ENCODE measurements at regions not wholly inside any gene's neighbourhood (a gene's known extent, or its start where the extent isn't known, plus 50 kb on each side); places are given as distances from the start of the nearest gene placed in this dataset.
"Not testable (repeated sequence)": the region's sequence is repeated elsewhere in the genome, so short reads cannot be mapped to it uniquely, and the experiment has no call there.

DNA sequence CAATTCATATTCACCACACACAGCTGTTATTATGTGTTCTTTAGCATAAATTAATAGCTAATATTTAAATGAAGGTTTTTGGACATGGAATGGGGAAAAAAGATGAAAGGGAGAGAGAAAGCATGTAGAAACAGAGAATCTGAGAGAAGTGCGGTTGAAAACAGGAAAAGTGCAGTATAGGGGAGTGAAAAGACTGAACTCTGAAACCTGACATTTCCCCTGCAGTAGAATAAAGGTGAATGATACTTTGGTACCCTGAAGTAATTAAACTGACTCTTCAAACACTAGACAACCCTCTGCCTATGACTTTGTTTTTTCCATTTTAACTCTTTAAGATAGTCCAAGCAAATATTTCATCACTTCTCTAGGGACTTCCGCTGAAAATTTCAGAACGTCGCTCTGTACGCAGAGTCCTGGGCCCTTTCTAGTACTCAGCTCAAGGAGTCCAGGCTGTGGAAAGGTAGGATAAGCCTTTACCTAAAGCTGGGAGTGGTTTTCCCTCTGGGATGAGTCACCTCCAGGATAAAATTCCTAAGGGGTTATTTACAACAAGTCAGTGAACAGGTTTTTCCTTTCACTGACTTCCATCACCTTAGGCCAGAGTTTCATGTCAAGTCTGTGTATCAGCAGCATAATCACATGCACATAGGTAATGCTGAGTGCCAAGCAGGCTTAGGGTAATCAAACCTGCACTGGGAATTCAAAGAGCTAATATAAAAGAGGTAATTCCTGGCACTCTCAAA is 614.5 kb downstream of the PKHD1 start:
- DNase-seq, result no peak

GRCh38 chr6:51474022-51474975 is 613.1 kb downstream of the PKHD1 start:
- DNase-seq, result peak in 1 of 2 donors; percentile 25

DNA sequence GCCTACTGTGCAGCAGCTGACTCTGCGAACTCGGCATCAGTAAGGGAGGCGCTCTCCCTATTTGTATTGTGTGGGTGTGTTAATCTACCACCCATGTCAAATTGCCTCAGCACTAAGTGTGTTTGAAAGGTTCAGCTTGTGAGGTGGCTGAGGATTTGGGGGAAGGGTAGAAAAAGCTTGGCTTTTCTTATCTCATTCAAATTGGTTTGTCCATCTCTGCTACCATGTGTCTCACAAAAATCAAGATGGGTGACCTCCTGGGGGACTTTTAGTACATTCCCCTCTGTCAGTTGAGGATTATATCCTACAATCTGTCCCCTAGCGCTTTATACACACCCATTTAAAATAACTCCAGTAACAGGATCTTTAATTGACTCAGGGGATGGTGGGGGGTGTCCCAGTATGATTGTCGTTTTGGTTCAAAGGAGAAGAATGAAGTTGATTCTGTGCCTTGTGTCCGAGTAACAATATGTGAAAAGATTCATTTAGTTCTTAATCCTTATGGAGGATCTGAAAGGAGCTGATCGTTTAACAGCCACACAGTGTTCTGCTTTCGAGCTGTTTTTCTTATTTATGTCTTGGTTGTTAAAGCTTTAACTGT is 609.6 kb downstream of the PKHD1 start:
- DNase-seq, result no peak

GRCh38 chr6:51479296-51479695 is 608.1 kb downstream of the PKHD1 start:
- DNase-seq, result no peak

- DNase-seq, result no peak
These were observed 607.4 kb downstream of the PKHD1 start for GRCh38 chr6:51480040-51480439.

GRCh38 chr6:51485869-51486268 is 601.5 kb downstream of the PKHD1 start:
- not testable (repeated sequence) for DNase-seq

GRCh38 chr6:51487937-51488336 is 599.5 kb downstream of the PKHD1 start:
- no peak for DNase-seq

GRCh38 chr6:51489133-51489532 is 598.3 kb downstream of the PKHD1 start:
- peak in 1 of 2 donors; percentile 3 for DNase-seq

DNA sequence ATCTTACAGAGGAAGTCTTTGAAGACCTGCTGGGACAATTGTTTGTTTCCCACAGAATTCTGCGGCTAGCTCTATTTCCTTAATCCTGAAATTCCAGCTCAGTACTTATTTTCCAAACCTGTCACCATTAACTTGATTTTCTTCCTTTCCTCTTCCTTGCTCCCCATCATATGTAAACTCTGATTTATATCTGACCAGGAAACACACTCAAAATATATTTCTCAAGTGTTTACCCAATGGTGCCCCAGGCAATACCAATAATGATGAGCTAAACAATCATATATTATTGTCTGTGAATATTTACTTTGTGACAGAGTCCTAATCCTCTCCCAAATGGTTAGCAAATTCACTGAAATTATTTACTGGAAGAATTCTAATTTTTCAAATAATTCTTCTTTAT is 597.3 kb downstream of the PKHD1 start:
- no peak for DNase-seq

GRCh38 chr6:51494342-51494741 is 593.1 kb downstream of the PKHD1 start:
- no peak for DNase-seq

- no peak for DNase-seq
These were observed 592.3 kb downstream of the PKHD1 start for GRCh38 chr6:51495096-51495495.

DNA sequence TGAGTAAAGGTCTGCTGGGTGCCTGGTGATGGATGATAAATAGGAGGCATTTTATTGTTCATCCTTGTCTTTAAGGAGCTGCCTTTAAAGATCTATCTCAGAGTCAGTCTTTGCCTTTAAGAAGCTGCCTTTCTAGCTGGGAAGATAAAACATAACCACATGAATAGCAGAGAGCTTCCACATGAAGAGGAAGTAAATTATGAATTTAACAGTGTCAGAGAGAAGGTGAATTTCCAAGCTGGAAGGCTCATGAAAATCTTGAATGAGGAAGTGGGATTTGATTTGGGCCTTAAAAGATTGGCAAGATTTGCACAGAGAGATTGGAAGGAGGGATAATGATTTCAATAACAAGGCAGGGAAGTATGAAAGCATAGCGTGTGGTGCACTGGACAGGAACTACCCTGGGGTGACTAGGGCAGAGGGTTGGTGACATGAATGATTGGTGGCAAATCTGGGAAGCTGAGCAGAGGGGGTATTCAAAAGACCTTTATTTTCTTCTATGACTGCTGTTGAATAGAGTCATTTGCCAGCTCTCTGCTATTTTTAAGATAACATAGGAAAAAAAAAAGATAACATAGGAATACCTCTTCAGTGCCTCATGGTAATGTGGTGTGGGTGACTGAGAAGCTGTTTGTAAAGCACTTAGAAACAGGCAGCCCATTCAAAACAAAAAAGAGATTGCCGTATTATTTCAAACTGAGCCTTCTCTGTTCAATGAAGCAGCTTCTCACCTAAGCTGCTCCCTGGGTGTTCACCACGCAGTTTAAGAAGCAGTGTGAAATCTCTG is 591.6 kb downstream of the PKHD1 start:
- no peak for DNase-seq

GRCh38 chr6:51502996-51503395 is 584.4 kb downstream of the PKHD1 start:
- no peak for DNase-seq

GRCh38 chr6:51505434-51505833 is 582.0 kb downstream of the PKHD1 start:
- no peak for DNase-seq

- DNase-seq, result no peak
These were observed 577.8 kb downstream of the PKHD1 start for GRCh38 chr6:51509597-51509996.

DNA sequence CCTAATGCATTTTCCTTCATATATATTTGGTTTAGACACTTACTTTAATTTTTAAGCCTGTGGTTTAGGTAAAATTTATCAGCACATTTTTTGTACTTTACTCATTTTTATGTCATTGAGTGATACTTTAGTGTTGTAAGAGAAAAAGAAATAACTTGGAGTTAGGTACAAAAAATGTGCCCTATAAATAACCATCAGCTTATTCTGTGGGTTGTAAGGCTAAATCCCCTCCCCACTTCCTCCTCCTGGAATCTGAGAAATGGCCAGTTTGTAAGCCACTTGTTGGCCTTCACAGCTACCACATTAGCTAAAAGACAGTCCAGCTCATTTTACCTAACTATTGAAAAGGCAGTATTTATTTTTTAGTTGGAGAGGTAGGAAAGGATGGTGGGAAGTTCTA is 576.3 kb downstream of the PKHD1 start:
- no peak for DNase-seq

DNA sequence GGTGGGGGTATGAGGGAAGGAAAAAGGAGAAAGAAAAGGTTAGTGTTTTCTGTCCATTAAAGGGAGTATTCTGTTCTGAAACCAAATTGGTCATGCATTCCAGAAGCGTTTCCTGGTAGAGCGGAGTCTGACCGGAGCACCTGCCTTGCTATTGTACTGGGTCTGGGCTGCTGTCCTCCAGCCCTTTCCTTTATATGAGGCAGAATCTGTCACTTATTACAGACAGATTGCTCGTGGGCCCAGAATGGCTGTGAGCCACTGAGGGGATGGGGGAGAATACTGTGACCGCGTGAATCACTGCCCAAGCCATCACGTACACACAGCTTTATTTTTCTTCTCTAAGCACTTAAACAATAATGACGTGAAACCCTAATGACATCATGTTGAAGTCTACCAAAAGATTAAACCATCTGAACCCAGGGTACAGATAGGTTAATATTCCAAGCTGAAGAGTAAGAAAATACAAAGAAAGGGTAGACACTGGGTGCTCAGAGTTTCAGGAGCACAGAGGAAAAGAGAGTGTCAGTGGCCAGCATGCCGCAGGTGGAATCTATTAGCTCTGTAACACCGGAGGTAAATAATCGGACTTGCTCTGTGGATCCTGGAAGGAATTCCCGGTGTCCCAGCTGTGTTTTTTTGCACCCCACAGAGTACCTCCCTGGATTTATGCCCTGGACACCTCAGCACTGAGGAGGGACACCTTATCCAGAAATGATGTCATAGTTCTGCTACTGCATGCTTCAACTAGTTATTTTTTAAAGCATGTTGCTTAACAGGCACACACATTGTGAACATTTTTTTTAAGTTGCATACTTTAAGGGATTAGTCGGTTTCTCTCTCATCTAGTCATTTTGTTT is 573.3 kb downstream of the PKHD1 start:
- DNase-seq, result no peak

DNA sequence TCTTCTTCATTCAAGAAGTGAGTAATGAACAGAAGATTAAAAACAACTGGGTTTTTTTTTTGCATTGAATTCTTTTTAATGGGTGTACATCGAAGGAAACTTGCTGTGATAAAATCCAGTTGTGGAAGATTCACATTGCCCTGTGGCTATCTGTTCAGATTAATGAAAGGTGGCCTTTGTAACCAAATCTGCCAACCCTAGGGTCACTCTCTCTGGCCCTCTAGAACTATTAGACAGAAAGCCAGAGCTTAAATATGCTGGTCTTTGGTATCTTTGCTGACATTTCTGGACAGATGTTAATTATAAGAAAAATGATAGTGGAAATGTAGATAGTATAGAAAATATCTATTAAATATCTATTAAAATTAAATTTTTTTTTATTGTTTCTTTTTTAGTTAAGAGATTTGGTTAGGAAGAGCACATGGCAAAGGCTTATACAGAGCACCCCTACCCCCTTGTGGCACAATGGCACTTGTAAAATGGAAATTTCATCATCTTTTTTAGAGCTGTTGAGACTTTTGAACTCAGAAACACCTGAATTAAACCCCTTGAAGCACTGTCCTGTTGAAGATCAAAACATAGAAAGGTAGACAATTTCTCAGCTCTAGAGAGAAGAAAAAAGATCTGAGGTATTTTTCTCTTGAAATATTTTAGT is 572.5 kb downstream of the PKHD1 start:
- no peak for DNase-seq

- DNase-seq, result no peak
These were observed 561.4 kb downstream of the PKHD1 start for GRCh38 chr6:51526049-51526448.

DNA sequence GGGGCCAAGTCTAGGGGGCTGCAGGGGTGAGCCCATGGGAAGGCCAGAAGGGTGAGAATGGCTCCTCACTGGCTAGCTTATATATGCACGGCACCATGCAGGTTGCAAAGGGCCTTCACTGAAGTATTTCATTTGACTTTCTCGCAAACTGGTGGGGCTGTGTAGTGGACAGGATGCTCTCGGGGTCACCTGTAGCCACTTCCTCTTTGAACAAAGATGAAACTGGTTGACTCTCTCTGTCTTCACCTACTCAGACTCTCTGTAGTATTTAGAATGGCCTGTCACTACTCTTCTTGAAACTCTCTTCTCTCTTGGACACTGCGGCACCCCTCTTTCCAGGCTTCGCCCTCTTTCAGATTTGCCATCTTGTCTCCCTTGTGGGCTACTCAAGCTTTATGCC is 560.5 kb downstream of the PKHD1 start:
- DNase-seq, result no peak

Data from right lung (tissue), 2 donors.